ENCODE measurements at regions not wholly inside any gene's neighbourhood (a gene's known extent, or its start where the extent isn't known, plus 50 kb on each side); places are given as distances from the start of the nearest gene placed in this dataset.

DNA sequence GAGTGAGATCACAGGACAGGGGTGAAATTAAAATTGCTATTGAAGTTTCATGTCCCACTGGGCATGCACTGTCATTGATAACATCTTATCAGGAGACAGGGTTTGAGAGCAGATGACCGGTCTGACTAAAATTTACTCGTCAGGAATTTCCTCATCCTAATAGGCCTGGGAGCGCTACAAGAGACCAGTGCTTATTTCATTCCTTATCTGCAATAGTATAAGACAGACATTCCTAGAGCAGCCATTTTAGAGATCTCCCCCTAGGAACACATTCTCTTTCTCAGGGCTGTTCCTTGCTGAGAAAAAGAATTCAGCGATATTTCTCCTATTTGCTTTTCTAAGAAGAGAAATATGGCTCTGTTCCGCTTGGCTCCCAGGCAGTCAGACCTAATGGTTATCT, 181.4 kb upstream of the ETV3 start:
- TF ChIP-seq ZNF274 (IDR thresholded peaks at IDR 0.05; ENCODE audit: low read depth, low read length) (no peak), SUZ12 (IDR thresholded peaks at IDR 0.05; ENCODE audit: extremely low read depth, insufficient read depth, insufficient read length) (no peak)
